HEK293T (cell line): ENCODE measurements at regions not wholly inside any gene's neighbourhood (a gene's known extent, or its start where the extent isn't known, plus 50 kb on each side); places are given as distances from the start of the nearest gene placed in this dataset.
"Not testable (repeated sequence)": the region's sequence is repeated elsewhere in the genome, so short reads cannot be mapped to it uniquely, and the experiment has no call there.

Source experiments
- CTCF ChIA-PET: fragments of 350-600 bp; formaldehyde crosslinking; extraction: SDS; loops from one replicate; lab custom pipeline; 2021; ENCODE audit warnings: antibody characterized with exemption, inconsistent platforms; lab: Yijun Ruan, JAX
- POLR2A ChIA-PET: fragments of 350-600 bp; formaldehyde crosslinking; extraction: SDS; loops from one replicate; lab custom pipeline; 2020; ENCODE audit warnings: antibody characterized with exemption, inconsistent platforms; lab: Yijun Ruan, JAX
- DNase-seq: peaks from one replicate; pipeline ENCODE4 v3.0.0; 2012; ENCODE audit warnings: mixed read lengths; ENCODE audit errors: extremely low spot score
- ARNT ChIP-seq: fragments of 450-650 bp; IDR thresholded peaks from 2 replicates; pipeline ENCODE4 v1.6.1; 2017; ENCODE audit warnings: mild to moderate bottlenecking
- BHLHE40 ChIP-seq: fragments of 450-650 bp; IDR thresholded peaks from 2 replicates; pipeline ENCODE4 v1.6.1; 2016; ENCODE audit warnings: mild to moderate bottlenecking, moderate library complexity, borderline replicate concordance
- CTBP1 ChIP-seq: fragments of 450-650 bp; IDR thresholded peaks from 2 replicates; pipeline ENCODE4 v1.6.1; 2016; ENCODE audit warnings: borderline replicate concordance
- ELF4 ChIP-seq: fragments of 450-650 bp; IDR thresholded peaks from 2 replicates; pipeline ENCODE4 v1.6.1; 2017; ENCODE audit warnings: antibody characterized with exemption
- FOXA1 ChIP-seq: fragments of 450-650 bp; IDR thresholded peaks from 2 replicates; pipeline ENCODE4 v1.6.1; 2016; ENCODE audit warnings: mild to moderate bottlenecking
- FOXK2 ChIP-seq: fragments of 450-650 bp; IDR thresholded peaks from 2 replicates; pipeline ENCODE4 v1.6.1; 2016; ENCODE audit warnings: mild to moderate bottlenecking
- FOXM1 ChIP-seq: fragments of 450-650 bp; IDR thresholded peaks from 2 replicates; pipeline ENCODE4 v1.6.1; 2017; ENCODE audit warnings: mild to moderate bottlenecking, borderline replicate concordance
- HDGF ChIP-seq: fragments of 450-650 bp; IDR thresholded peaks from 2 replicates; pipeline ENCODE4 v1.6.1; 2017; ENCODE audit warnings: antibody characterized with exemption, borderline replicate concordance
- L3MBTL2 ChIP-seq: fragments of 450-650 bp; conservative IDR thresholded peaks from 2 replicates; pipeline ENCODE4 v1.6.1; 2016; ENCODE audit warnings: mild to moderate bottlenecking
- LEF1 ChIP-seq: fragments of 450-650 bp; IDR thresholded peaks from 2 replicates; pipeline ENCODE4 v1.6.1; 2017; ENCODE audit warnings: mild to moderate bottlenecking, borderline replicate concordance
- NFRKB ChIP-seq: fragments of 450-650 bp; IDR thresholded peaks from 2 replicates; pipeline ENCODE4 v1.6.1; 2016; ENCODE audit warnings: mild to moderate bottlenecking, moderate library complexity
- PKNOX1 ChIP-seq: fragments of 450-650 bp; IDR thresholded peaks from 2 replicates; pipeline ENCODE4 v1.6.1; 2016
- SP1 ChIP-seq: fragments of 450-650 bp; IDR thresholded peaks from 2 replicates; pipeline ENCODE4 v1.6.1; 2017
- SUZ12 ChIP-seq: fragments of 450-650 bp; IDR thresholded peaks from 2 replicates; pipeline ENCODE4 v1.6.1; 2016; ENCODE audit warnings: mild to moderate bottlenecking
- TARDBP ChIP-seq: fragments of 450-650 bp; IDR thresholded peaks from 2 replicates; pipeline ENCODE4 v1.6.1; 2016
- ZNF384 ChIP-seq: fragments of 450-650 bp; IDR thresholded peaks from 2 replicates; pipeline ENCODE4 v1.6.1; 2016

DNA sequence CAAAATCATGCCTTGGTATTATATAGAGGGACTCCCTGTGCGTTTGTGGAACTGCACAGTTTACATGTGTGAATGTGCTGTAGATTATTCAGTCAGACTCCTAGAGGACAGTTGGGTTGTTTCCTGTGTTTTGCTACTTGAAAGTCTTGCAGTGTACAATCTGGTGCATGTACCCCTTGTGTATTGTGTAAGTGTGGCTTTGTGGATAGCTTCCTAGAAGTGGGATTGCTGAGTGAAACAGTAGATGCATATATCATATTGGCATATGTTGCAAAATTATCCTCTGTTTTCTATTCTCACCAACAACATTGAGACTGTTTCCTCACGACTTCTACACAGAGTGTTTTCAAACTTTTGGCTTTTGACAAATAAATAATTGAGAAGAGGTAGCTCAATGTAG, 263.7 kb downstream of the MAP2K6 start:
- ChIA-PET POLR2A (no interaction called here), CTCF (interaction anchor here (0.6 kb wide), 1 partner anchor 767 kb away, joined by 3 read pairs; no protein-coding TSS in a partner anchor)
- no peak for DNase-seq
- no peak for TF ChIP-seq FOXA1
- TF ChIP-seq FOXM1: no peak
- TF ChIP-seq LEF1: no peak

DNA sequence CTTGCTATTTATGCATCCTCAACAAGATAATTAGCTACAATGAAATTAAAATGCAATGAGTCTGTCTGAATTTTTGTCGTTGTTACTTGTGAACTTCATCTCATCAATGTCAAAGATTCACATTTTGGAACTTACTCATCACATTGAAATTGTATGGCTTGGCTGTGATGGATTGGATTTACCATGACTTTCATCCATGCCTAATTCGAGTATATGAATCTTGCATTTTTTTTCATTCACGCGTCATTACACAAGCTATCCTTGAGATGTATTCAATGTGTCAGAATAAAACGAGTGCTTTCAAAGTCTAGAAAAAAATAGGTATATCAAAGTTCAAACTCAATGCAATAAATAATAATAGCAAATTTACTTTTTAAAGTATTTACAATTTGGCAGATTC, 265.3 kb downstream of the MAP2K6 start:
- POLR2A ChIA-PET: no interaction called here
- TF ChIP-seq NFRKB: no peak
- no peak for TF ChIP-seq LEF1
- no peak for TF ChIP-seq PKNOX1
- no peak for TF ChIP-seq ZNF384
- TF ChIP-seq ELF4: no peak
- TF ChIP-seq ARNT: no peak

DNA sequence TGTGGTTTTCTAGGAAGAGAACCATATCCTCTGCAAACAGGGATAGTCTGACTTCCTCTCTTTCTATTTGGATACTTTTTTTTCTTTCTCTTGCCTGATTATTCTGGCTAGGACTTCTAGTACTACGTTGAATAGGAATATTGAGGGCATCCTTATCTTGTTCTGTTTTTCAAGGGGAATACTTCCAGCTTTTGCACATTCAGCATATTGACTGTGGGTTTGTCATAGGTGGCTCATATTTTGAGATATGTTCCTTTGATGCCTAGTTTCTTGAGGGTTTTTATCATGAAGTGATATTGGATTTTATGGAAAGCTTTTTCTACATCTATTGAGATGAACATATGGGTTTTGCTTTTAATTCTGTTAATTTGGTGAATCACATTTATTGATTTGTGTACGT, 269.8 kb downstream of the MAP2K6 start:
- TF ChIP-seq L3MBTL2 (no peak), PKNOX1 (no peak), FOXK2 (no peak), FOXA1 (no peak), CTBP1 (no peak), HDGF (no peak), SUZ12 (no peak)
- CTCF ChIA-PET: no interaction called here
- no peak for DNase-seq
- POLR2A ChIA-PET: no interaction called here

More for the DNA sequence above, 265.3 kb downstream of the MAP2K6 start:
- no peak for DNase-seq
- CTCF ChIA-PET: no interaction called here

- POLR2A ChIA-PET, DNase-seq: not testable (repeated sequence)
- CTCF ChIA-PET: interaction anchor here (0.6 kb wide), 2 partner anchors 11 to 787 kb away, joined by 3 to 10 read pairs; no protein-coding TSS in a partner anchor
Observed at GRCh38 chr17:69685150-69685549, 270.7 kb downstream of the MAP2K6 start.

DNA sequence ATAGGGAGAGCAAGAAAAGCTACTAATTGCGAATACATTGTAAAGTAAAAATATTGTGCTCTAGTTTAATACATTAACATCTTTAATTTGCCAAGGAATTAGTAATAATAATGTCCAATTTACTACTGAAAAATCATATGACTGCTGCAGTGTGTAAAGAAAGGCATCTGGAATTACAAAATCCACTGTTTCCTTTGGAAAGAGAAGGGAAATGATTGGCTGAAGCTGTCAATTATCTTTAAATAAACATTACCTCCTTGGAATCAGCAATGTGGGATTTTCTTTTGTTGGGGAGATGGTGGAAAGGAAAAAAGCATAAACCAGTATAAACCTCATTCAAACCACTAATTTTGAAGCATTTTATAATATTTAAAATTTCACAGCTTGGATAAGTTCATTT, 276.0 kb downstream of the MAP2K6 start:
- no peak for DNase-seq
- TF ChIP-seq NFRKB (no peak), PKNOX1 (peak; percentile 16; the same call in 1 of the 2 replicates)
- POLR2A ChIA-PET: no interaction called here
- CTCF ChIA-PET: no interaction called here

DNA sequence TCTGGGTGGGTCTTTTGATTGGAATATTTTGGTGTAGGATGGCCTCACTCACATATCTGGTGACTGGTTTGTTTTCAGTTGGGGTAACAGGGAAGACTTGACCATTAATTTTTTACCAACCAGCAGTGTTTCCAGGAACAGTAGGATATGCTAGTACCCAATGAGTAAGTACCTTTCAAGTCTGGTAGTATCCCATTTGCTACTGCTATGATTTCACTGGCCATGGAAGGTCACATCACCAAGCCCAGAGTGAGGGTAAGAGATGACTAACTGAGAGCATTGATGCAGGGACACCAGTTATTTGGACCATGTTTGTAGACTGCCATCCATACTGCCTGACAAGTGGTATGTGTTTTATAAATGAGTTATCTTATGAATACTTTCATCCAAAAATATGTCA, 277.7 kb downstream of the MAP2K6 start:
- no peak for DNase-seq
- POLR2A ChIA-PET: no interaction called here
- TF ChIP-seq ARNT: no peak
- TF ChIP-seq L3MBTL2: no peak
- no peak for TF ChIP-seq FOXA1
- TF ChIP-seq LEF1: no peak
- no peak for TF ChIP-seq TARDBP
- TF ChIP-seq BHLHE40: no peak
- no peak for TF ChIP-seq CTBP1
- CTCF ChIA-PET: no interaction called here

DNA sequence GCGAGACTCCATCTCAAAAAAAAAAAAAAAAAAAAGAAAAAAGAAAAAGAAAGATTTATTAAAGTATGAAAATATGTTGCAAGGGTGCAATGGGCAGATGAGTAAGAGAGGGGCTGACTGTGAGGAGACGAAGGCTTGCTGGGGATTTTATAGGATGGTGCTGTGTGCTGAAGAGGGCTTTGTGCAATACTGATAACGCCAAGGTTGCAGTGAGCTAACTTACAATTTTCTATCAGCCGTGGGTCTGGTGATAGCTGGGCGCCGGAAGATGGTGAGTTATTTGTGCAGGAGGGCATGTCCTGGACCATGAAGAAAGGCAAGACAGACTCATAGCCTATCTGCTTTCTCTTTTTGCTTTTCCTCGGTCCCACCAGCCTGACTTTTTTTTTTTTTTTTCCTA, 281.1 kb downstream of the MAP2K6 start:
- TF ChIP-seq PKNOX1: no peak
- TF ChIP-seq LEF1: no peak
- no peak for TF ChIP-seq FOXA1
- no peak for TF ChIP-seq L3MBTL2
- TF ChIP-seq SUZ12: no peak
- TF ChIP-seq TARDBP: no peak
- TF ChIP-seq NFRKB: no peak
- TF ChIP-seq SP1: no peak
- TF ChIP-seq FOXM1: no peak
- TF ChIP-seq ELF4: no peak
- no peak for TF ChIP-seq FOXK2
- TF ChIP-seq HDGF: no peak
- no peak for TF ChIP-seq ARNT
- TF ChIP-seq BHLHE40: no peak
- no peak for TF ChIP-seq ZNF384
- ChIA-PET CTCF (no interaction called here), POLR2A (no interaction called here)
- no peak for DNase-seq
